HG03039 (cell line): ENCODE measurements at regions not wholly inside any gene's neighbourhood (a gene's known extent, or its start where the extent isn't known, plus 50 kb on each side); places are given as distances from the start of the nearest gene placed in this dataset.

Experiments
- ATAC-seq: cut with Tn5 transposase; IDR thresholded peaks from one replicate; pipeline ENCODE4 v1.9.1; 2021; ENCODE audit warnings: mild to moderate bottlenecking, moderate library complexity; ENCODE audit not compliant: unreplicated experiment

DNA sequence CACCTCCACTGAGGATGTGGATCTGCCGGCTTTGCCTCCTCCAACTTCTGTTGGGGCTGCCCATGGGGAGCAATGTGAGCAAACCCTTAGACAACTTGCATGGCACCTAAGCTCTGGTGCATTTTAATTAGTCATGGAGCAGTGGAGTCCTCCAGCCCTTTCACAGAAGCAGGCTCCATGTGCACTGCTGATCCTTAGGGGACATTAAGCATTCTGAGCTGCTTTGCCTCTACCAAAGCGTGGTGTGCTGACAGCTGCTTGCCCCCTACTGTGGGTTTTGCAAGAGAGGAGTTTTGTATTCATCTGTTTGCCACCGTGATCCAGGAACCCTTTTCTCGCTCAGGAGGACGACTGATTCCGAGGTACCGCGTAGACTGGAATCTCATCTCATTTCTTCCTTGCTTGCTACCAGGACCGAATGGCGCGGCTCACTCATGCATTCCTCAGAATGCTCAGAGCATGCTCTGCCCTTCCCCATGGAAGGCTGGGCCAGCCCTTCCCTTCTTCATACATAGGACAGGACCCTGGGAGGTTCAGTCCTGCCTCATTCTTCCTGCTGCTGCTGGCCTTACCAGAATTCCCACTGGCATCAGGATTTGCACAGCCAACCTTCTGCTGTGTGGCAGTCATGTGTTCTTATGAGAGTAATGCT is 432.5 kb downstream of the GADD45G start:
- ATAC-seq: no peak

DNA sequence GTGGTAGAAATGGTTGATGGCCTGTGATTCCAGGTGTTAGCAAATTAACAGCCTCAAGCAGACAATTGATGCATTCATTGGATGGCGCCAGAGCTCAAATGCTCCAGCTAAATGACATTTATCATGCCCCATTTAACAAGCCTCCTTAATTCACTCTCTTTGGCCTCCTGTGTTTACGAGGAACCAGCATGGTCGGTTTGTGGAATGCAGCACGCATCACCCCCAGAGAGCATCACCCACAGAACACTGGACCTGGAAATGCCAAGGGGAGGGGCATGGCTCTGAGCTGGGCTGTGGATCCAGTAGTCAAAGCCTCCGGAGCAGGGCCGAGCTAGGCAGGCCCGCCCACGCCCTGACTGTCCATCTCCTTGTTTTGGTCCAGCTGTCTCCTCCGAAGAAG is 434.0 kb downstream of the GADD45G start:
- ATAC-seq: no peak

DNA sequence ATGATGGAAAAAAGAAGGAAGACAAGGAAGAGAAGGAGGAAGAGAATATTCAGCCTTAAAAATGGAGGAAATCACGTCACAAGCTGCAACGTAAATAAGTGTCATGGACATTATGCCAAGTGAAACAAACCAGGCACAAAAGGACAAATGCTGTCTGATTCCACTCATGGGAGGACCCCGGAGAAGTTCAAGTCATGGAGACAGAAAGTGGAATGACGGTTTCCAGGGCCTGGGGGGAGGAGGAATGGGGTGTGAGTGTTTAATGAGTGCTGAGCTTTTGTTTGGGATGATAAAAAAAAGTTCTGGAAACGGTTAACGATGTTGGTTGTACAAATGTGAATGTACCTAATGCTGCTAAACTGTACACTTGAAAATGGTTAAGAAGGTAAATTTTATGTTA is 439.5 kb downstream of the GADD45G start:
- no peak for ATAC-seq

DNA sequence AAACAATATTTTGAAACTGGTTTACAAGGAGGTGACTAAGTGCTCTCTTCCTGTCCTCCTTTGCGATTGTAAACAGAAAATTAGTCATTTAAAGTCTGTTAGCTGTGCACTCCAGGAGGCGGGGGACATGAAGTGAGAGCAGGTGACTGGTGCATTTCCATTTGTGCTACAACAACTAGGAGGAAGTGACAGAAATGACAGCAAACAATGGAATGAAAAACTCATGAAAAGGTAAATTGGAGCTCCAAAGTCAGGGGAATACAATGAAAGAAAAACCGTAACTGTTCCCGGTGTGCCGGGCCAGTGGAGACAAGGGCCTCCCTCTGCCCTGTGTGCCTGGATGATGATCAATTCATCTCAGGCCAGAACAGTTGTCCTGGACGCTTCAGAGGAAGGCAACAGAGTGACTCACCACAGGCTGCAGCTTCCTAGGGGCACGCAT is 439.9 kb downstream of the GADD45G start:
- ATAC-seq: no peak

DNA sequence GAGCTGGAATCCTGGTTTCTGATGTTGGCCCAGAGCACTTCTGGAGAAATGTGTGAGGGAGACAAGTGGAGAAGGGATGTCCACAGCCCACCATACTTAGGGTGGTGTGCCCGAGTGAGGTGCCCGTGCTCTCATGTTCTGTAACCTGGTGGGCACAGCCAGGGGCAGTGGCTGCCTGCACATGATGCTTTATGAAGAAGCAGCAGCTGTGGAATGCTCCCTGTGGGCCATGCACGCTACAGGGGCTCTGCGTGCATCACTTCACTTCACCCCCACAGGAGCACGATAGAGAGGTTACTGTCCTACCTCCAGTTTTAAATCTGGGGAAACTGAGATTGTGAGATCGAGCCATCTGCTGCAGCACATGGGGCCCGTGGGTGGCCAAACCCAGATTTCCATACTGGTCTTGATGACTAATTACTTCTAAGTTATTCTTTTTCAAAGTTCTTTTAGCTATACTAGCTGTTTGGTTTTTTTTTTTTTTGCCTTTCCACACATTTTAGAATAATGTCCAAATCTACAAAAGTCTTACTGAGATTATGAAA is 441.6 kb downstream of the GADD45G start:
- ATAC-seq: no peak

DNA sequence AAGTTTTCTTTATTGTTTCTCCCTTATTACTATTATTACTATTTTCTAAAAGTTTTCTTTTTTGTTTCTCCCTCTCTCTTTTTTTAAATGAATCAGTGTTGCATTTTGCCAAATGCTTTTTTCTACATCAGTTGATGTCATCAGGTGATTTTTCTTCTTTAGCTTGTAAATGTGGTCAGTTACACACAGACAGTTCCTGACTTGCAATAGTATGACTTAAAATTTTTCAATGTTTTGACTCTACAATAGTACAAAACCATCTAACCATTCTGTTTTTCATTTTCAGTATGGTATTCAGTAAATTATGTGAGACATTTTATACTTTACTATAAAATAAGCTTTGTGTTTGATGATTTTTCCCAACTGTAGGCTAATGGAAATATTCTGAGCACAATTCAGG is 443.0 kb downstream of the GADD45G start:
- ATAC-seq: no peak

DNA sequence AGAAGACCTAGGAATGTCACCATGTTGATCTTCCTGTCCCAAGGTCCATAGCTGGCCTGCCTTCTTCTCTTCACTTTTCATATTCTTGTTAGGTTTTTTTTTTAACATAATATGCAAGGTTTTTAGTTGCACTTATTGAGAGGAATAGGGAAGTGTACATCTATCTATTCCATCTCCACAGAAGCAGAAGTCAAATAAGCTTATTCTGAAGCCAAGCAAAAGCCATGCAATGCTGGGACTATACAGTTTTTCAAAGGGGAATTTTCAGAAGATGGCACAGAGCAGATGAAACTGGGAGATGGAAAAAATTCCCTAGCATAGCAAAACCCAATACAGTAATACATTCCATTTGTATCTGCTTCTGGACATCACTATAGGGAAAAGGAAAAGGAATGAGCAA is 447.6 kb downstream of the GADD45G start:
- no peak for ATAC-seq

DNA sequence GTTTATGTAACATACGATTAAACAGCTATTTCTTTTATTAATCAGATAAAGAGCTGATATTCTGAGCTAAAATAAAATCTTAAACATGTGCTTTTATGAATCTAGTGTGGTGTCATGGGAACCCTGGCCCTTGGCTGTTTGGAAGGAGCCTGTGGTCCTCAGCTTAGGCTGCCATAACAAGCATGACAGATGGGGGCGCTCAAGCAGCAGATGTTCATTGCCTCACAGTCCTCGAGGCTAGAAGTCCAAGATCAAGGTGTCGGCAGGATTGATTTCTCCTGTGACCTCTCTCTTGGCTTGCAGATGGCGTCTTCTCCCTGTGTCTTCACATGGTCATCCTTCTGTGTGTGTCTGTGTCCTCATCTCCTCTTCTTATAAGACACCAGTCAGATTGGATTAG is 448.2 kb downstream of the GADD45G start:
- no peak for ATAC-seq

DNA sequence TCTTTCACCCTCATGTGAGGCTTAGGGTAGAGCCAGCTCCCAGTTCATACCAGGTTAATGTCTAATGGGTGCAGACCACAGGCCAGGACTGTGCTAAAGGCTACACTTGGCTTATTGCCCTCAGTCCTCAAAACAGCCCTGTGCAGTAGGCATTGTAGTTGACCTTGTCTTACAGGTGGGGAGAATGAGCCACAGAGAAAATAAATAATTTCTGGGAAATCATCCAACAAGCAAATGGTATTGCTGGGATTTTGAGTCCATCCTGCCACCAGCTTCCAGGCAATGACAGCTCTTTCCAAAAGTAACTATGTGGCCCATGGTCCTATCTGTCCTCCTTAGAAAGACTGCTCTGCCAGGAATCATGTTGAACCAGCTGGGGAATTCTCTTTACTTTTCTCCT is 450.0 kb downstream of the GADD45G start:
- ATAC-seq: no peak

DNA sequence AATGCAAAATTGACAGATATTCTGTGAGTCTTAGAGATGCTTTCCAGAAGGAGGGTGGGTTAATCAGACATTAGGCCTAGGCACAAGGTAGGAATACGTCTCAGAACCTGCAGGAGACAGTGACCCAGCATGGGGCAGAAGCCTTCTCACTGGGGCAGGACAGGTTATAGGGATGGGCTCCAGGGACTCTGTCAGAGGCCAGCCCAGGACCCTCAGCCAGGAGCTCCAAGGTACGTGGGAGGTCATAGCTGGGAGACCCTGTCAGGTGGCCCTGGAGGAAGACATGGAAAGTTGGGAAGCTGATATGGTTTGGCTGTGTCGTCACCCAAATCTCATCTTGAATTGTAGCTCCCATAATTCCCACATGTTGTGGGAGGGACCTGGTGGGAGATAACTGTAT is 450.4 kb downstream of the GADD45G start:
- no peak for ATAC-seq

DNA sequence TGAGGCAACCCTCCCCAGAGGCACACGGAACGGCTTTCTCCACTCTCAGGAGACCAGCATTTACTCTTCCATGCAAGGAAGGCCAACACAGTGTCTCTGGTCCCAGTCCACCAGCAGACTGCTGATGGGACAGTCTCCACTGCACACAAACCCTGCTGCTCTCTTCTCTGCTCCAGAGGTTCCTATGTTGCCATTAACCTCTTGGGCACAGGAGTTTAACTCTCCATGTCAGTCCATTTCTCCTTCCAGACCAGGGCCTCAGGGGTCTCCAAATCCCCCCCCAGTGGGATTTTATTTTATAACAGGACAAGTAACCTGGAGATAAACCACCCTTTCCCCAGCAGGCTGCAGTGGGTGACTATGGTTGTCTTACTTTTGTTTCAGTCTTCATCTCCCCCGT is 452.5 kb downstream of the GADD45G start:
- ATAC-seq: no peak

DNA sequence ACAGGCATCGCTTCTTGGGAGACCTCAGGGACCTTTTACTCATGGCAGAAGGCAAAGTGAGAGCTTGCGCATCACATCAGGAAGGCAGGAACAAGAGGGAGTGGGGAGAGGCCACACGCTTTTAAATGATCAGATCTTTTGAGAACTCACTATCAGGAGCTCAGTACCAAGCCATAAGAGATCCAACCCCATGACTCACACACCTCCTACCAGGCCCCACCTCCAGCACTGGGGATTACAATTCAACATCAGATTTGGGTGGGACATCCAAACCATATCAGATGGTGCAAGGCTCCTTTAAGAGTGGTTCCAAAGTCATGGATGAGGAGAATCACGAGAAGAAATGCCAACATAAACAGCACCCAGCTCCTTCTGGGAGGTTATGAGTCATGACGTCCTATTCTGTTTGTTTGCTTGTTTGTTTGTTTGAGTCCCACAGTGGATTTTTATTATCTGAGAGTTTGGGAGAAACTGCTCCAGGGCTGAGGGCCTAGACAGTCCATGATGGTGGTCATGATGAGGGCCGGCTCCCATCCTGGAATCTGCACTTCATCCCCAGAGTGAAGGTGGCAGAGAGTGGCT is 453.5 kb downstream of the GADD45G start:
- no peak for ATAC-seq

DNA sequence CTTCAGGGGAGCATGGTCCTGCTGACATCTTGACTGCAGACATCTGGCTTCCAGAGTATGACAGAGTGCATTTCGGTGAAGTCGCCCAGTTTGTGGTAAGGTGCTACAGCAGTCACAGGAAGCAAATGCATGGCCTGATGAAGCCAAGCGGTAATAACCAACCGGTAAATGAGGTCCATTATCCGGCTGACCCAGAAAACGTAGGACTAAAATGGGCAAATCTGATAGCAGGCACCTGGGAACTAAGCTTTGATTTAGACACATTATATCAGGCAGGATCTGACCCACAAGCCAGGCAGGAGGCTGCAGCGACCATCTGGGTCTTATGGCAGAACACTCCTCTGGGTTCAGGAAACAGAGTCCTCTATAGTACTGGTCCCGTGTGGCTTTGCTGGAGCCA is 454.6 kb downstream of the GADD45G start:
- no peak for ATAC-seq

DNA sequence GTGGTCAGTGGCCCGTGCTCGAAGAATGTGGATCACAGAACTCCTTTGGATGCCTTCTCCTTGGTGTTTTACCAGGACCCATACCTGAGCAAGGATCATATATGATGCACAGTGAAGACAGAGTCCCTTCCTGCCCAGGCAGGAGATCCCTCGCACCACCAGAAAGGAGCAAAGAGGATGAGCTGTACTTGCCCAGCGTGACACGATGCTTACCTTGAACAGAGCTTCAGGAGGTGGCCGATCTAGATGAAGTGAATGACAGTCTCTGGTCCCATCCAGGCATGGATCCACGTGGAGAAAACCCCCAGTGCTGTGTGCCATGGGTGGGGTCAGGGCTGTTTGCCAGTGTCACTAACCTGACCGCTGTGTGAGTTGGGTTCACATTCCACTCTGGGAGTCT is 455.4 kb downstream of the GADD45G start:
- no peak for ATAC-seq

DNA sequence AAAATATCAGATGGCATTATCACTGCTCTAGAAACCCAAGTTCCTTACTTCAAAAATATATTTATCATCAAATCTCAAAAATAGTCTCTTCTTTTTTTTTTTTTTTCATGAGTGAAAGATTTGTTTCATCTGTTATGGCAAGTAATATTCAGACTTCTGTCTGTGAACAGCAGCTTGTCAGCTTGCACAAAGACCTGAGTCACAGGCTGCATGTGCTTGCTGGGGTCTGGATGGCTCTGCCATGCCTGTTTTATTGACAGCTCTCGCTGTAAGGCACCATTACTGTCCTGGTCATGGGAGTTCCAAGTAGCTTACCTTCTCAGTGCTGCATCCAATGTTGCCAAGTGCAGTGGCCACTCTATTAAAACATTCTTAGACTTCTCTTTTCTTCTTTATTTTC is 456.4 kb downstream of the GADD45G start:
- no peak for ATAC-seq

DNA sequence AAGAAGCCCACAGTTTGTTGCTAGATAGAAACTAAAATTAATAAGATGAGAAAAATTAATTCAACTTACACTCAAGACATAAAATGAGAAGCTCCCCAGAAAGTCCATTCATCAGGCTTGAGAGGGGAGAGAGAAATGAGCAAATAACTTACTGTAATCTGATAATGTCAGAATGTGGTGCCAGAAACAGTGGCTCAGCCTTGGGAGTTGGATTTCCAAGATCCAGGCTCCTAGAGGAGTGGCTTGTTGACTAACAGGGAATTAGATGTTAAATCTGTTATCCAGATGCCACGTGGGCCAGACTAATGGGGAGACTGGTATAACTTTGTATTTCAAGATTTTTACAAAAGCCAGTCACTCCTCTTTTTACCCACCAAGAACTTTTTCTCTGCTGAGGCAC is 458.2 kb downstream of the GADD45G start:
- ATAC-seq: no peak

DNA sequence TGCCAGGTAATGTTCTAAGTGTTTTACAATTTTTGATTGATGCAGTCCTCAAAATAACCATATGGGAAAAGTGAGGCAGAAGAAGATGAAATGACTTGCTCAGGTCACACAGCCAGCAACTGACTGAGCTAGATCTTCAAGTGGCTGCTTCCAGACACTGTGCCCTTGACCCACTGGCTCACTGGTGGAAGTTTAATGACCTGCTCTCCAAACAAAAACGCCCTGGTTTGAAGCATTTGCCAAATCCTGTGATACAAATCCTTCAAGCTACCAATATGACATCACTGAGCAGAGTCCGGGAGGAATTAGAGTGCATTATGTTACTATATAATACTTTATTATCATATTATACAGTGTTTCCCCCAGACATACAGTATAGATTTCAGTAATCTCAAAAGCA is 459.4 kb downstream of the GADD45G start:
- no peak for ATAC-seq

DNA sequence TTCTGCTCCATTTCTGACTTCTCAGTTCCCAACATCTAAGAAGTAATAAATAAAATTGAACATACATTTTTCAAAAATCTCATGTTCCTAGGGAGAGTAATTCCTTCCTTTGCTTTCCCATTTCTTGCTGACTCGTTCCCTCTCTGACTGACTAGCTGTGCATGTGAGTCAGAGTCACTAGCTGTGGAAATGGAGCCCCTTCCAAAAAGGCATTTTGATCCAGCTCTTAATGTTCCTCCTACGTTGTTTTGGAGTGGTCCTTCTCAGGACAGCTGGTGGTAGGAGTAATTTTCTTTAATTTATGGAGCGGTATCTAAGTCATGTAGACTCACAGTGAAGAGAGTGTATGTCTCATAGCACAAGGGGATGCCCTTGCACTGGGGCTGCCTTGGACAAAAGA is 460.2 kb downstream of the GADD45G start:
- no peak for ATAC-seq

DNA sequence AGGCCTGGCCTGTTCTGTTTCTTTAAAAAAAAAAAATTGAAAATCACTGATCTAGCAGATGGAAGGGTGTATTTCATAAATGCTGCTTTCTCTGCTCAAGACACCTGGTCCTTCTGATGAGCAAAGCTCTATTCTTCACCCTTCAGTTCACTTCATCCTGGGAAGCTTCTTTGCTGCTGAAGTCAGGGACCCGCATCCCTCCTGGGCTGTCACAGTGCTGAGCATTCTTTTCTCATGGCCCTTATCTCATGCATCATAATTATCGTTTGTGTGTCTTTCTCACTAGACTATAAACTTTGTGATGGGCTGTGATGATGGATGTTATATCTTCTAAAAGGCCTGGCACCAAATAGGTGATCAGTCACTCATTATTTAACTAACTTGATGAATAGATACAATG is 461.0 kb downstream of the GADD45G start:
- no peak for ATAC-seq

DNA sequence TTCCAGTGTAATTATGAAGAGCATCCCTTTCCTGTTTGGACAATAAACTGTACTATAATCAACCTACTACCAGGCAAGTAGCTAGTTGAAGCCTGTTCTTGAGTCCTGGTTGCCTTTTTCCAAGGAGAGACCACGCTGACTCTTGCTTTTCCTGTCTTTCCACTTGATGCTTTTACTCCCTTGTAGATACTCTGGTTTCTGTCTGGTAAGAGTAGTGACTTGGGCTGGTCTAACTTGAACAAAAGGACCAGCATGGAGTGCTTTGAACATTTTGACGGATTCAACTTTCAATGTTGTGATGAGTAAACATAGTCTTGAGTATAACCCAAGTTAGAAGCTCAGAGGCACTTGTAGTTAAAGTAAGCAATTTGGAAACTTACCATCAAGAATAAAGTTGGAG is 464.3 kb downstream of the GADD45G start:
- no peak for ATAC-seq

DNA sequence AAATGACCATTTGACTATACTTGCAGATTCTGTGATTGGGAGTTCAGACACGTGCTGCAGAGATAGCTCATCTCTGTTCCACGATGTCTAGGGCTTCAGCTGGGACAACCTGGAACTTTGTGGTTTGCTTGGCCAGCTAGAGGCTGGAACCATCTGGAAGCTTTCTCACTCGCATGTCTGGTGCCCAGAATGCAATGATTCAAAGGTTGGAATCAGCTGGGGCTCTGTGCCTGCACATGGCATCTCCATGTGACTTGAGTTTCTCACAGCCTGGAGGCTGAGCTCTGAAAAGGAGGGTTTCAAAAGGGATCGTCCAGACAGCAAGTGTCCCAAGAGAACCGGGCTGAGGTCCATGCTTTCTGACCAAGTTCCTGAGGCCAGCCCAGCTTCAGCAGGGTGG is 465.2 kb downstream of the GADD45G start:
- ATAC-seq: no peak

DNA sequence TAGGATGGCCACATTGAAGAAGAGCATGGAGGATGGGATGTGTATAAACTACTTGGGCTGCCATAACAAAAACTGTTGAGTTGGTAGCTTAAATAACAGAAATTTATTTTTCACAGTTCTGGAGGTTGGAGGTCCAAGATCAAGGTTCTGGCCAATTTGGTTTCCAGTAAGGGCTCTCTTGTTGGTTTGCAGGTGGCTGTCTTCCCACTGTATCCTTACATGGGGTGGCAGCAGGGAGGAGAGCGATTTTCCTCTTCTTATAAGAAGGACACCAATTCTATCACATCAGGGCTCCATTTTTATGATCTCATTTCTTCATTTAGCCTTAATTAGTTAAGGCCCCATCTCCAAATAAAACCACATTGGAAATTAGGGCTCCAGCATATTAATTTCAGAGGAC is 465.7 kb downstream of the GADD45G start:
- ATAC-seq: no peak
